Islet precursor cell (in vitro differentiated cells): ENCODE measurements at regions not wholly inside any gene's neighbourhood (a gene's known extent, or its start where the extent isn't known, plus 50 kb on each side); places are given as distances from the start of the nearest gene placed in this dataset.
"Not testable (repeated sequence)": the region's sequence is repeated elsewhere in the genome, so short reads cannot be mapped to it uniquely, and the experiment has no call there.

Experiments
- DNase-seq: peaks from one replicate; pipeline ENCODE4 v3.0.0-alpha.2; 2018

GRCh38 chr6:56904068-56904467 is 50.8 kb upstream of the BEND6 start:
- no peak for DNase-seq

- no peak for DNase-seq
These were observed 52.1 kb upstream of the BEND6 start for GRCh38 chr6:56902641-56903464.

DNA sequence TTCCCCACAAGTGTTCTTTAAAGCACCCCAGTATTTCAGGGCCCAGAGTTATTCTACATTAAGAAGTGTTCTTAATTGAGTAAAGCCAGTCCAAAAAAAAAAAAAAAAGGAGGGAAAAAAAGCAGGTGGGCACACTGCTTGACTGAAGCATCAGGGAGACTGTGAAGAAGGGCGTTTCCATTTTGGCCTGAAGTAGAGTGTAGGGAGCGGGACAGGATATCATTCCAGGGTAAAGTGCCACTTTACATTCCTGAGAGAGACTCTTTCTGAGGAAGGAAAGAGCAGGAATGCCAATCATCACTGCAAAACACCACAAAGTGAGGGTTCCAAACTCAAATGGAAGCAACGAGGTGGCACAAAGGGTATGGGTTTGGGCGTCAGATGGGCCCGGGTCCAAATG is 54.1 kb upstream of the BEND6 start:
- no peak for DNase-seq

DNA sequence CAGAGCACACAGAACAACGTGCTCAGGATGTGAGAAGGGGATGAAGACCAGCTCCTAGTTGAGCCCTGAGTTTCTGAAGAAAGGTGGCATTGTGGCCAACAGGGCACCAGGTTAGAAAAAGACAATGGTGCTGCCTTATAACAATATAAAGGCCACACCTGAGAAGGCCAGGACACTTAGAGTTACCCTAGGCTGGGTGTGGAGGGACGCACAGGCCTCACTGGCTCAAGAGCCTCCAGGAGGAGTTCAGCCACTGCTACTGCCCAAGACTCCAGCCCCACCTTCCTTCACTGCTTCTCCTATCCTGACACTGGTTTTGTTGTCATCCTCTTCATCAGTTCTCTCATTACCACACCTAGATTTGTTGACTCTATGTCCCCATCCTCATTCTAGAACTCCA is 55.2 kb upstream of the BEND6 start:
- no peak for DNase-seq

DNA sequence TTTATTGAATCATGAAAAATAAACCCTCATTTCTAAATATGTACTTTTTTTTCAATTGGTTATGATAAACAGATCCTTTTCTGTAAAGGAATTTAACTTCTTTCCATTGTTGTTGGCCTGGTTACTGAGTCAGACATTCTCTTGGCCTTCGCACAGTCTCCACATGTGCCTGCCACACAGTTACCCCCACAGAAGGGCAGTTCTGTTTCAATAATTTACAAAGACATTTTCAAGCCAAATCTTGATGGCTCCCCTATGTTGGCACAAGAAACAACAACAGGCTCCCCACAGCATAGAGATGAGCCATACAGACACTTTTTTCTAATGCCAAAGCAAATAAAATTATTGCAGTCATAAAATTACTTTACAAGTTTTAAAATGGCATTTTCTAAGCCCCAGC is 55.6 kb upstream of the BEND6 start:
- no peak for DNase-seq

DNA sequence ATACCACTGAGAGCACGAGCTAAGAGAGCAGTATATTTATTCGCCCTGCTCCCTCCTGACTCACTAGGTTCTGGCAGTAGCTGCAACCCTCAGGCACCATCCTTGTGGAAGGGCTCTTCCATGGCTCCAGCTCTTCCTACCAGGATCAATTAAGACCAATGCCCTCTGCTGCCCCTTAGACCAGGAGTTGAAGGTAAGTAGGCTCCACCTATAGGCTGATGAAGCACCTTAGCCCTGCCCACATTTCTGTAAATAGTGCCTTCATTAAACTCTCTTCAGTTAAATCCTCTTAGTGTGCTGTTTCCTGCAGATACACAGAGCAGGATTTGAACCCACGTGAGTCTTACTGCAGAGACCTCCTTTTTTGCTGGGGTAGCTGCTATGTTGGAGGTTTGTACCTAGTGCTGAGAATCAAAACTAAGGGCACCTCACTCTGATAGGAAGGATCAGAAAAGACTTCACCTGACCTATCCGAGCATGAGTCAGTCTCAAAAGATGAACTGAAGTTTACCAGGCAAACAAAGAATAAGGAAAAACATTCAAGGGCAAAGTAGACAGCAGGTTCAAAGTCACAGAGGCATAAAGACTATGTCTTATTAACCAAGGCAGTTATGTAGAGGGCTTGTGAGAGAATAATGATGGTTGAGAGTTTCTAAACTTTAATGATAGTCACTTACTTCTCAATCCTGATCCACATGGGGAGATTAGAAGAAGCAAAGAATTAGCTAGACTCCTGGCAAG is 56.9 kb upstream of the BEND6 start:
- DNase-seq = no peak

DNA sequence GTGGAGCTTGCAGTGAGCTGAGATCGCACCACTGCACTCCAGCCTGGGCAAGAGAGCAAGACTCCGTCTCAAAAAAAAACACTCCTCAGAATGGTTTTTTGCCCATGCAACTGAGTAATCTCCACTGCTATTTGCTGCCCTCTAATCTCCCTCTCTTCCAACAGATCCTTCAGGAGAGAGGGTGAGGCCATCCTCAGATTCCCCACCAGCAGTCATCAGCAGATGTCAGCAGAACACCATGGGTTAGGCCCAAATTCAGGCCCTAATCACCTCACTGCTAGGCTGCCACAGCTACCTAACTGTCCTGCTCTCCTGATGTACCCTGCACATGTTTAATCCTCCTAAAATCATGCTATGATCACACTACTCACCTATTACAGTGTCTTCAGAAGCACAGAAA is 63.2 kb upstream of the BEND6 start:
- DNase-seq = peak; percentile 61

DNA sequence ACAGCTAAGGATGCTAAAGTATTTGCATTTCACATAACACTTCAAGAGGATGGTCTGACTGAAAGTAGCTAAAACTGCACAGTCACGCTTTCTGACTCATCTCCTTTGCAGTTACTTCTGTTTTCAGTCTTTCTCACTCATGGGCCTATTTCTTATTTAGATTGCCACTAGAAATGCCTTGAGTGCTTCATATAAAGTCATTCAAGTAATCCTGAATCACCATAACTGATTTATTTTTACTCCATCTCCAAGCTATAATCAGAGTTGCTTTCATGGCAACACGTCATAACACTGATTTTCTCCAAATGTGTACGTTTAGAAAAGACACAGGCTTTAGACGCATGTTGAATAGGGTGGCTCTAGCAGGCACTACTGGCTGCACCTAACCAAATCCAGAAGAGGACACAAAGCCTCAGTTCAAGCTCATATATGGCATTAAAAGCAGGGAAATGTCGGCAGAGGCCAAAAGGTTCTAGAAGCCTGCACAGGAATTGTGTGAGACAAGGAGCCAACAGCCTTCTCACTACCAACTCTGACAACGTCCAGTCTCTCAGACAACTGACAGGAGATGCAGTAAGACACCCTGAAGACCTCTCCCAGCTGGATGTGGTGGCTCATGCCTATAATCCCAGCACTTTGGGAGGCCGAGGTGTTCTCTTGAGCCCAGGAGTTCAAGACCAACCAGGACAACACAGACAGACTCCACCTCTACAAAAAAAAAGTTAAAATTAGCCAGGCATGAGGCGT is 64.1 kb upstream of the BEND6 start:
- DNase-seq = no peak

GRCh38 chr6:56890066-56890465 is 64.8 kb upstream of the BEND6 start:
- DNase-seq = no peak

GRCh38 chr6:56889492-56889891 is 65.4 kb upstream of the BEND6 start:
- no peak for DNase-seq

GRCh38 chr6:56888687-56889086 is 66.2 kb upstream of the BEND6 start:
- no peak for DNase-seq

DNA sequence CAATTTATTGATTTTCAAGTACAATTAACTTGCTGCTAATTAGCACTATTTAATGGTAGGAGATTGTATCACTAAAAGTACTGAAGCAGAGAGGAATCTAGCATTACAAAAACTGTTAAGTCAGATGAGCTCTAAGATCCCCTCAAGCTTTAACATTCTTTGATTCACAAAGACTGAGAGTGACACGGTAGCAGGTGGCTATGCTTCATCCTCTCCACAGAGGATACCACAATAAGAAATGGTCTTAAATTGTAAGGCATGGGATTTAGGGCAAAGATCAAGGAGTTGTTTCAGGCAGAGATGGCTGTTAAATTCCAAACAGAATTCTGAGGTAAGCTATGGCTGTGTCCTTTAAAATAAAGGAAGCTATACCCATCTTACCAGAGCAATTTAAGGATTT is 67.8 kb upstream of the BEND6 start:
- DNase-seq = no peak

DNA sequence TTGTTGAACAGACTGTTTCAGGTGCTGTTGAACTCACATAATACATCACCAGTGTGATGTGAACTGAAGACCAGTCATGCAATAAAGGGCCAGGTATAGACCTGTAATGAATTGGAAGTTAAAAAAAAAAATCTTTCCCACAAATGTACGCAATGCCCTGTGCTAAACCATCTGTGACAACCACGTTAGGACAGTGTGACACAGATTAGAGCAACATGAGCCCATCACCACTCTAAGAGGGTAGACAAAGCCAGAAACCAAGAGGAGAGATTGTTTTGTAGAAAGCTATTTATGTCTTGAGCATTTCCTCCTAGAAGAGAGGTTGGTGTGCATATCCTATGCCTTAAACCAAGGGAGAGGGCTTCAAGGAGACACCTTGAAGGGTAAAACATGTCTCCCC is 77.0 kb upstream of the BEND6 start:
- DNase-seq = no peak

DNA sequence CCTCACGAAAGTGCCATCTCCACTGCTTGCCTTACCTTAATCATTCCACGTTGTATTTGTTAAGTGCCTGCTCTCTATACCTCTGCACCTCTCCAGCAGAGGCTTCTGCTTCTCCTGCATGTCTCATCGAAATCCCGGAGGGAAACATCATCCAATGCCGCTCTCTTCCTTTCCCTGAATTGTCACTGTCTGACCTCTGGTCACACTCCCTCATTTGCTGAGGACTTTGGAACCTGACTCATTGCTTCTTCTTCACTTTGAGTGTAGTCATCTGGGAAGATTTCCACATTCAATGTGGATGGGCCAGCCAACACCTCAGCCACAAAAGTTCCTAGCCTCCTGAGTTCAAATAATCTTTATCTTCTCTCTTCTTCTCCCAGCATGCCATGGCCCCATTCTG is 78.9 kb upstream of the BEND6 start:
- DNase-seq = no peak

GRCh38 chr6:56875523-56875922 is 79.4 kb upstream of the BEND6 start:
- DNase-seq = no peak

GRCh38 chr6:56874328-56874727 is 80.6 kb upstream of the BEND6 start:
- no peak for DNase-seq

DNA sequence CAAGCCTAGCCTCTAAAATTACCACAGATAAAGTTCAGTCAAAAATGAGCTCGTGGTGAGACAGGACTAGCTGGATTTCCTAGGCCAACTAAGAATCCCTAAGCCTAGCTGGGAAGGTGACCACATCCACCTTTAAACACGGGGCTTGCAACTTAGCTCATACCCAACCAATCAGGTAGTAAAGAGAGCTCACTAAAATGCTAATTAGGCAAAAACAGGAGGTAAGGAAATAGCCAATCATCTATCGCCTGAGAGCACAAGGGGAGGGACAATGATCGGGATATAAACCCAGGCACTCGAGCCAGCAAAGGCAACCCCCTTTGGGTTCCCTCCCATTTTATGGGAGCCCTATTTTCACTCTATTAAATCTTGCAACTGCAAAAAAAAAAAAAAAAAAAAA is 84.9 kb upstream of the BEND6 start:
- DNase-seq = not testable (repeated sequence)

GRCh38 chr6:56869346-56869745 is 85.6 kb upstream of the BEND6 start:
- no peak for DNase-seq

- DNase-seq = no peak
These were observed 86.2 kb upstream of the BEND6 start for GRCh38 chr6:56868687-56869086.

DNA sequence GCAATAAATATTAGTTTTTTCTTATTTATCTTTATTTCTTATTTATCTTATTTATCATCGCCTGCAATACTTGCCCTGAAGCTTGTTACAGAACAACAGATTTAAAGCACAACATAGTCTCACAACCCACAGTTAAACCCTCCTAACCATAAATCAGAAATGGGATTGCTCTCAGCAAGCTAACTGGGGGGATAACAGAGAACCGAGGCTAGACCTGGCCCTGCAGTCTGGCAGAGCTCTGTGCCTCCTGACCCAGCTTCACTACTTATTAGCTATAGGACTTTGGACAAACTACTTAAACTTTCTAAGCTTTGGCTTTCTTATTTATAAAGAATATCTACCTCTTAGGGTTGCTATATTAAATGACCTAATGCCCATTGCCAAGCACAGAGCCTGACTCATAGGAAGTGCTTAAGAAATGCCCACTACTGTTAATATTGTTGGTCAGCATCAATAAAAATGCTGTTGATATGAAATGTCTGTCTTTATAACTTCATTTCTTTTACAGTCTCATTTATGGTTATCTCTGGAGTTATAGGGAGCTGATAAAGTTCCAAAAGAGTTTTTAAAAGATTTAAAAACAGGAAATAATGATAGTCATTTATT is 87.9 kb upstream of the BEND6 start:
- DNase-seq = no peak

DNA sequence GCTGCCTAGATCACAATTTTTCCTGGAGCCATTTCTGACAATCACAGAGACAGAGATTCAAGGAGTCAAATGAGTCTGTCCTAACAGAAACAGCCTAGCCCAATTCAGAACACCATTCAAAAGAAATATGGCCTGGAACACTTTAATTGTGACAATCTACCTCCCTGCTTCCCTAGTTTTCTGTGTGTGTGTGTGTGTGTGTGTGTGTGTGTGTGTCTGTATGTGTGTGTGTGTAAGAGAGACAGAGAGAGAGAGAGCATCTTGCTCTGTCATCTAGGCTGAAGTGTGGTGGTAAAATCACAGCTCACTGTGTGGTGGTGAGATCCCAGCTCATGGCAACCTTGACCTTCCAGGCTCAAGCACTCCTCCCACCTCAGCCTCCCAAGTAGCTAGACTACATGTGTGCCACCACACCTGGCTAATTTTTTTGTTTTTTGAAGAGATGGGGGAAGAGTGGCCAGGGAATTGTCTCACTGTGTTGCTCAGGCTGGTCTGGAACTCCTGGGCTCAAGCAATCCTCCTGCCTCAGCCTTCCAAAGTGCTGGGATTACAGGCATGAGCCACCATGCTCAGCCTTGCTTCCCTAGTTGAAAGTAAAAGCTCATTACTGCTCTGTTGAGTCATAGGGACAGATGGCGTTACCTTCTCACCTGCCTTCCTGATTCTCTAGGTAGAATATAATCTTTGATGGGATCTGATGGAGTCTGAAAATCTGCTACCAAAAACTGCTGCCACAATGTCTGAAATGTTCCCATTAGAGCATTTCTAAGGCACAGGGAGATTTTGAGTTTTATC is 89.6 kb upstream of the BEND6 start:
- no peak for DNase-seq

DNA sequence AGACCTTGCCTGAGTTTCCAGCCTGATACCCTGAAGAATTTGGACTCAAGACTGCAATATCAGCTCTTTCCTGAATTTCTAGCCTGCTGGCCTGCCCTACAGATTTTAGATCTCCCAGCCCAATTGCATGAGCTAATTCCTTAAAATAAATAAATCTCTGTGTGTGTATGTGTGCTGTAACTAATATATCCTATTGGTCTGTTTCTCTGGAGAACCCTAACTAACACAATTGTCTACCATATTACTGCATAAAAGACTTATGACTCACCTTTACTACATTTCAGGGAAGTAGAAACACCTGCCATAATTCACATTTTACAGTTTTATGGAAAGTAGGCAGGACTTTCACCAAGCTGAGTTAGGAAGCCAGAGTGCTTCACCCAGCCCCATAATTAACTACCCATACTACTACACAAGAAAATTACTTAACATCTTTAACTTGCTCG is 90.7 kb upstream of the BEND6 start:
- no peak for DNase-seq
